ENCODE measurements at regions not wholly inside any gene's neighbourhood (a gene's known extent, or its start where the extent isn't known, plus 50 kb on each side); places are given as distances from the start of the nearest gene placed in this dataset.

DNA sequence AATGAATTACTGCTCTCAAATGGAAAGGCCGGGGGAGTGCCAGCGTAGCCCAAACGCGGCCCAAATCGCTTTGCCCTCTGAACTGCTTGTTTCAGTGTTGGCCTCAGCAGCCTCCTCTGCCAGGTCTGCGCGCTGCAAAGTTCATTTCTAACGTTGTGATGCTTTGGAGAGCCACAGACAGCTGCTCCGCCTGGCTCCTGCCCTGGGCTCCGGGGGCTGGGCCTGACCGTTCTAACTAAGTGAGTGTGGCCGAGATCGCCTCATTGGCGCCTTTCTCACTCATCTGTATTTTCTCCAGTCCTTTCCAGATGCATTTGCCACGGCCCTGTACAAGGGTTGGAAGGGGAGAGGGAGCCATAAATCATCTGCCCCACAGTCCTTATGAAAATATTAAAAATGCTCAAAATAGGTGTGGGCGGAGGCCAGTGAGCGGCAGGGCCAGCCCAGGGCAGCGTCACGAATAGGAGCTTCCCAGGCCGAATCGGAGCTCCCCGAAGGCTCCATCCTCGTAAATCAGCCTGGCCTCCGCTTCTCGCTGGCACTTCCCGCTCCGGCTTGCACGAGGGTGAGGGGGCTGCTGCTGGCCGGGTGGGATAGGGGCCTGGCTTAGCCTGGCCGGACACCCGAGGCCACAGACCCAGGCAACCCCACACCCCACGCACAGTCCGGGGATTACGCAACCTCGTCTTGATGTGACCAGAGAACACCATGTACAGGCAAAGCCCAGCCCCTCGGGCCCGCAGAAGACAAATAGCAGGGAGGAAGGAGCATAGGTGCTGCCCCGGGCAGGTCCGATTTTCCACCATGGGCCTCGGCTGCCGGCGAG is 196.6 kb upstream of the DIO3 start:
- Histone ChIP-seq H3K27me3 (no peaks in the 10 kb centered on the region), H3K4me1 (peaks cover 0 to 55% (median 55%) of the 10 kb centered on the region in 4 donors), H3K27ac (replicated peaks in 1 of 4) (peak overlapping the region; percentile 74 to 85 (median 77)), H3K36me3 (no peaks in the 10 kb centered on the region), H3K9me3 (no peaks in the 10 kb centered on the region), H3K4me3 (peak overlapping the region in 3 of 4 donors; percentile 9 to 31 (median 19))
- intact Hi-C loops (cut with DNase I): no loop called here
- 64% methylated on average over 28 of the region's 42 CpGs for WGBS
- TF ChIP-seq EP300 (IDR thresholded peaks at IDR 0.05) (peak; percentile 66), POLR2AphosphoS5 (IDR thresholded peaks at IDR 0.05) (peak; percentile 60 to 62), POLR2A (IDR thresholded peaks at IDR 0.05; ENCODE audit: low read depth) (no peak)
- peak; percentile 95 for DNase-seq (ENCODE audit: extremely low spot score)

DNA sequence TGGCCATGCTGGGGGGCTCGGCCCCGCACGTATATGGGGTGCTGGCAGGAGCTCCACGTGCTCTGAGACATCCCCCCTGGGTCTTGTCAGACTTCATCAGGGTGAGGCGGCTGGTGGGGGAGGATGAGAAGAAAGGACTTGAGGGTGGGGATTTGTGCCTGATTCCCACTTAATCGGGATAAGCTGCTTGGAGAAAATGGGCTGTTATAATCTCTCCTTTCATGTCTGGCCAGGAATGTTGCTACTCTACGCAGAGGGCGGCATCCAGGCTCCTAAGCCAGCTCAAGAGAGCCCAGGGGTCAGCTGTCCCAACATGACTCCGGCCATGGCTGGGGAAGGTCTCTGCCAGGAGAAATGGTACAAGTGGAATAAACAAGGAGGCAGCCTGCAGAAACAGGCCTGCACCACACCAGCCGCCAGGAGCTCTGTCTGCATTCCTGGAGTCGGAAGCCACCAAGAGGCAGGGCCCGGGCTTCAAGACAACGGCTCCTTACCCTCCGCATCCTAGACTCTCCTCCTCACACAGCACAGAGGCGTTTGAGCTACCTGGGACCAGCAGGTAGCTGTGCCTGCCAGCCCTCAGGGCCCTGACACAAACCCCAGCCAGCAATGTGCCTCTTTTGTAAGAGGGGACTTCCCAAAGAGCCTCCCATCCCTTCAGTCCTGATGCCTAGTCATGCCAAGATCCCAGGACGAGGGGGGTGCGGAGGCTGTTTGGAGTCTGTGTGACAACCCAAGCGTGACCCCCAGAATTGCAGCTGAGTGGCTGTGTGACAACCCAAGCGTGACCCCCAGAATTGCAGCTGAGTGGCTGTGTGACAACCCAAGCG is 195.8 kb upstream of the DIO3 start:
- Histone ChIP-seq H3K27ac (replicated peaks in 1 of 4) (peak overlapping the region; percentile 74 to 85 (median 77)), H3K9me3 (no peaks in the 10 kb centered on the region), H3K36me3 (no peaks in the 10 kb centered on the region), H3K4me3 (peak overlapping the region in 3 of 4 donors; percentile 9 to 31 (median 19)), H3K27me3 (no peaks in the 10 kb centered on the region), H3K4me1 (peaks cover 0 to 49% (median 47%) of the 10 kb centered on the region in 4 donors)
- TF ChIP-seq, protein P1, sequence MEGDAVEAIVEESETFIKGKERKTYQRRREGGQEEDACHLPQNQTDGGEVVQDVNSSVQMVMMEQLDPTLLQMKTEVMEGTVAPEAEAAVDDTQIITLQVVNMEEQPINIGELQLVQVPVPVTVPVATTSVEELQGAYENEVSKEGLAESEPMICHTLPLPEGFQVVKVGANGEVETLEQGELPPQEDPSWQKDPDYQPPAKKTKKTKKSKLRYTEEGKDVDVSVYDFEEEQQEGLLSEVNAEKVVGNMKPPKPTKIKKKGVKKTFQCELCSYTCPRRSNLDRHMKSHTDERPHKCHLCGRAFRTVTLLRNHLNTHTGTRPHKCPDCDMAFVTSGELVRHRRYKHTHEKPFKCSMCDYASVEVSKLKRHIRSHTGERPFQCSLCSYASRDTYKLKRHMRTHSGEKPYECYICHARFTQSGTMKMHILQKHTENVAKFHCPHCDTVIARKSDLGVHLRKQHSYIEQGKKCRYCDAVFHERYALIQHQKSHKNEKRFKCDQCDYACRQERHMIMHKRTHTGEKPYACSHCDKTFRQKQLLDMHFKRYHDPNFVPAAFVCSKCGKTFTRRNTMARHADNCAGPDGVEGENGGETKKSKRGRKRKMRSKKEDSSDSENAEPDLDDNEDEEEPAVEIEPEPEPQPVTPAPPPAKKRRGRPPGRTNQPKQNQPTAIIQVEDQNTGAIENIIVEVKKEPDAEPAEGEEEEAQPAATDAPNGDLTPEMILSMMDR (IDR thresholded peaks at IDR 0.05): peak in 1 of 3 experiments; percentile 5
- no peak for TF ChIP-seq POLR2A (IDR thresholded peaks at IDR 0.05; ENCODE audit: low read depth)
- 79% methylated on average over 12 of the region's 20 CpGs for WGBS
- DNase-seq (ENCODE audit: extremely low spot score): peak; percentile 84
- intact Hi-C loops (cut with DNase I): no loop called here

DNA sequence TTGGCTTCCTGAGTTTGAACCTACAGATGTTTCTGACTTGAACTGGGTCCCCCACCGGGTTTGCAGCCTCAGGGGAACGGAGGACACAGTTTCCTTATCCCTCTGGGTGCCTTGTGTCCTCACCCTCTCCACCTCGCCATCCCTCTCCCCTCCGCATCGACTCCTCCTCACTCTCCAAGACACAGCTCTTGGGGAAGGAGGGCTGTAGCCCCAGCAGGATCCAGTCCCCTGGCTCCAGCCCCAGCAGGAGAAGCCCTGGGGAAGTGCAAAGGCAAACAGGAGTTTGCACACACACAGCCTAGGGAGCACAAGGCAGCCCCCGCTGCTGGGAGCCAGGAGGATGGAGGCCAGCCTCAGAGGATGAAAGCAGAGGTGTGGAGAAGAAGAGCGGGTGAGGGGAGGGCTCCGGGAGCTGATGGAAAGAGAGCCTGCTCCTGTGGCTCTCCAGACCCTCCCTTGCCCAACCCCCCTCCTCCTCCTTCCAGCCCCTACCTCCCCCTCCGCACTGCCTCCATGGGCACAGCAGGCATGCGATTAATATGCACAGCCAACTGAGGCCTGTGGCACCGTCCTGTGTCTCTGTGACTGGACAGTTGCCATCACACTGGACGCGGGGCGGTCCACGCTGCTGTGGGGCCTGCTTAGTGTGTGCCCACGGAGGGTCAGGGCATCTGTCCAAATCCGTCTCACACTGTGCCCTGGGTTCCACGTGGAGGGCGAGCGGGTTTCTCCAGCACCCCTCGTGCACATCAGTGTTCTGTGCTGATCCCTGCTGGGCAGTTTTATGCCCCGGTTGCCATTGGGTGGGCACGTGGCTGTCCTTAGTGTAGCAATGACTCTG is 193.7 kb upstream of the DIO3 start:
- Histone ChIP-seq H3K27ac (replicated peaks in 1 of 4) (no peak overlapping the region), H3K27me3 (no peaks in the 10 kb centered on the region), H3K4me3 (no peak overlapping the region), H3K4me1 (peaks cover 0 to 41% (median 38%) of the 10 kb centered on the region in 4 donors), H3K9me3 (no peaks in the 10 kb centered on the region), H3K36me3 (no peaks in the 10 kb centered on the region)
- no peak for DNase-seq (ENCODE audit: extremely low spot score)
- WGBS: 84% methylated on average over 15 of the region's 23 CpGs
- TF ChIP-seq POLR2AphosphoS5 (IDR thresholded peaks at IDR 0.05) (no peak), POLR2A (IDR thresholded peaks at IDR 0.05; ENCODE audit: low read depth) (no peak), EP300 (IDR thresholded peaks at IDR 0.05) (no peak)
- TF ChIP-seq, protein P1 (IDR thresholded peaks at IDR 0.05): no peak
- intact Hi-C loops (cut with DNase I): no loop called here

DNA sequence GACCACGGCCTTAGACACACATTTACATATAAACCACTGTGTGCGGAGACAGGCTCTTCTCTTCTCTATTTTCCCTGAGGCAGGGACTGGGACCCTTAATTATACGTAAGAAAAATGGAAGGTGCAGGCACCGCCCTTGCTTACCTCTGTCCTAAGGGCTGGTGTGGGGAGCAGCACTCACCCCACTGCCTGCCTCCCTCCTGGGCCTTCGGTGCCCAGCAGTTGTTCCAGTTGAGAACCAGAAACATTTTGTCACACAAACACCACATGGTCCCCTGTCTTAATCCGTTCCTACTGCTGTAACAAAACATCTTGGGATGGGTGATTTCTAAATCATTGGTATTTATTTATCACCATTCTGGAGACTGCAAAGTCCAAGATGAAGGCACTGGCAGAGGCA is 192.7 kb upstream of the DIO3 start:
- no peak for DNase-seq (ENCODE audit: extremely low spot score)
- no peak overlapping the region for H3K4me3 ChIP-seq
- H3K4me1 ChIP-seq: peaks cover 0 to 42% (median 37%) of the 10 kb centered on the region in 4 donors
- no peaks in the 10 kb centered on the region for H3K36me3 ChIP-seq
- intact Hi-C loops (cut with DNase I): no loop called here
- WGBS: 81% methylated on average over 6 of the region's 6 CpGs
- TF ChIP-seq POLR2AphosphoS5 (IDR thresholded peaks at IDR 0.05) (no peak), EP300 (IDR thresholded peaks at IDR 0.05) (no peak), POLR2A (IDR thresholded peaks at IDR 0.05; ENCODE audit: low read depth) (no peak)
- TF ChIP-seq, protein P1 (IDR thresholded peaks at IDR 0.05): no peak
- peaks cover 0 to 6% (median 0%) of the 10 kb centered on the region in 4 donors for H3K27me3 ChIP-seq
- no peak overlapping the region for H3K27ac ChIP-seq (replicated peaks in 1 of 4)
- H3K9me3 ChIP-seq: no peaks in the 10 kb centered on the region
